Right lobe of liver (tissue), 4 donors: ENCODE measurements at regions not wholly inside any gene's neighbourhood (a gene's known extent, or its start where the extent isn't known, plus 50 kb on each side); places are given as distances from the start of the nearest gene placed in this dataset.

Source experiments
- CTCF ChIP-seq, 4 donors: fragments of 200-600 bp in 3 of 4; fragments of 450-650 bp in 1 of 4; IDR thresholded peaks; one replicate each; pipeline versions ENCODE4 v1.5.1 to v1.8.0; 2016 to 2022; ENCODE audit warnings: antibody characterized with exemption in 4 of 4, mild to moderate bottlenecking in 2 of 4
- POLR2A ChIP-seq: fragments of 450-650 bp; IDR thresholded peaks from one replicate; pipeline ENCODE4 v1.6.1; 2017; ENCODE audit warnings: antibody characterized with exemption, mild to moderate bottlenecking
- donor health status: DM: no; HTN: no; CAD: no.
- donor health status: DM: no; HTN: no; CAD: no.
- donor health status: DM: no; HTN: yes; CAD: no.

DNA sequence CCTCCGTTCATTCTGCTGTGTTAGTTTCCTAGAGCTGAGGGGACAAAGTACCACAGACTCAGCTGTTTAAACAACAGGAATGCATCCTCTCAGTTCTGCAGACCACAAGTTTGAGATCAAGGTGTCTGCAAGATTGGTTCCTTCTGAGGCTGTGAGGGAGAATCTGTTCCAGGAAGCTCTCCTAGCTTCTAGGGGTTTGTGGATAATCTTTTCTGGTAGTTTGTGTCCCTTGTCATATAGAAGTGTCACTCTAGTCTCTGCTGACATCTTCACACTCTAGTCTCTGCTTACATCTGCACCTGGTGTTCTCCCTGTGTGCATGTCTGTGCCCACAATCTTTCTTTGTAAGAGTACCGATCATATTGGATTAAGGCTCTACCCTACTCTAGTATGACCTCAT lies 581.8 kb downstream of the RNF144A start:
- TF ChIP-seq POLR2A (no peak), CTCF (IDR thresholded peaks at IDR 0.05) (no peak)
